Hepatocyte (in vitro differentiated cells): ENCODE measurements at regions not wholly inside any gene's neighbourhood (a gene's known extent, or its start where the extent isn't known, plus 50 kb on each side); places are given as distances from the start of the nearest gene placed in this dataset.

Source experiments
- CTCF ChIP-seq: fragments of 200-600 bp; sonication (generic); IDR thresholded peaks from 2 replicates; pipeline ENCODE4 v1.5.1; 2016; ENCODE audit warnings: antibody characterized with exemption, mild to moderate bottlenecking; ENCODE audit not compliant: poor library complexity
- EZH2 ChIP-seq: fragments of 200-600 bp; sonication (generic); IDR thresholded peaks from 2 replicates; pipeline ENCODE4 v1.6.1; 2016; ENCODE audit warnings: antibody characterized with exemption, mild to moderate bottlenecking, borderline replicate concordance
- EZH2phosphoT487 ChIP-seq: fragments of 200-600 bp; sonication (generic); IDR thresholded peaks from one replicate; pipeline ENCODE4 v1.6.1; 2018; ENCODE audit warnings: antibody characterized with exemption, mild to moderate bottlenecking, low read depth, moderate library complexity; ENCODE audit not compliant: unreplicated experiment, severe bottlenecking

GRCh38 chr9:85081963-85082362, 412.4 kb downstream of the NTRK2 start:
- TF ChIP-seq CTCF (no peak), EZH2phosphoT487 (no peak), EZH2 (no peak)
